HepG2 (cell line): ENCODE measurements at regions not wholly inside any gene's neighbourhood (a gene's known extent, or its start where the extent isn't known, plus 50 kb on each side); places are given as distances from the start of the nearest gene placed in this dataset.

Experiments
- ATAC-seq: fragments of 200-7000 bp; cut with Tn5 transposase; 3 replicates; pipeline ENCODE4 v1.9.1; 2020; ENCODE audit warnings: mild to moderate bottlenecking, moderate library complexity
- BruUV-seq: library from RNA; stranded (reverse); fragments of 400-500 nt; replicated peaks from 2 replicates; lab custom pipeline; 2021; lab: Mats Ljungman, UMichigan
- CTCF ChIA-PET: fragments of 300-600 bp; formaldehyde crosslinking; extraction: SDS; loops from one replicate; lab custom pipeline; 2021; ENCODE audit warnings: low total read pairs, inconsistent platforms, low intra/inter-chr PET ratio; lab: Yijun Ruan, JAX
- POLR2A ChIA-PET: fragments of 350-600 bp; sonication (Branson Sonifier 250); formaldehyde crosslinking; loops from one replicate; lab custom pipeline; 2020; ENCODE audit warnings: antibody characterized with exemption, inconsistent platforms; lab: Yijun Ruan, JAX
- DNase-seq: peaks from one replicate; pipeline ENCODE4 v3.0.0-alpha.2; 2015; ENCODE audit warnings: low spot score
- FAIRE-seq: peaks from 3 replicates; lab custom pipeline; 2011; peaks lifted over from hg19 to GRCh38; lab: Jason Lieb, UNC
- H2AFZ ChIP-seq: one replicate; pipeline ENCODE4 v1.6.1; 2011; ENCODE audit warnings: low read length, inconsistent platforms
- H3K27ac ChIP-seq: fragments of 300-600 bp; 3 replicates; pipeline ENCODE4 v1.8.0; 2011; ENCODE audit warnings: mixed run types, mild to moderate bottlenecking, mixed read lengths, low read length, inconsistent platforms; ENCODE audit not compliant: insufficient read depth; ENCODE audit errors: extremely low read length
- H3K27me3 ChIP-seq, 2 experiments: fragments of 200-600 bp in 1 of 2; 2 replicates in 1 of 2; 3 replicates in 1 of 2; pipeline versions ENCODE4 v1.6.0 to v1.8.0; 2011; ENCODE audit warnings: low read length in 2 of 2, mild to moderate bottlenecking in 2 of 2, moderate library complexity in 2 of 2, inconsistent platforms in 1 of 2; ENCODE audit not compliant: insufficient read depth in 2 of 2, control insufficient read depth in 1 of 2
- H3K36me3 ChIP-seq, 2 experiments: fragments of 200-600 bp in 1 of 2; replicated peaks in 1 of 2; 2 replicates in 1 of 2; 3 replicates in 1 of 2; pipeline versions ENCODE4 v1.5.1 to v1.8.0; 2011; ENCODE audit warnings: low read length in 2 of 2, inconsistent platforms in 1 of 2; ENCODE audit not compliant: insufficient read depth in 2 of 2, control insufficient read depth in 1 of 2
- H3K4me1 ChIP-seq: 2 replicates; pipeline ENCODE4 v1.5.1; 2012; ENCODE audit warnings: low read length, inconsistent platforms; ENCODE audit not compliant: insufficient read depth
- H3K4me2 ChIP-seq: 2 replicates; pipeline ENCODE4 v1.6.0; 2011; ENCODE audit warnings: low read depth, low read length, inconsistent platforms
- H3K4me3 ChIP-seq, 3 experiments: fragments of 200-600 bp in 1 of 3; sonication (generic), shearing (Covaris generic) in 1 of 3; replicated peaks in 1 of 3; 2 replicates each; pipeline ENCODE4 v1.5.1; 2011 to 2016; ENCODE audit warnings: low read length in 3 of 3, inconsistent platforms in 2 of 3, low read depth in 2 of 3, mild to moderate bottlenecking in 2 of 3, control low read depth in 1 of 3, mixed read lengths in 1 of 3; ENCODE audit not compliant: insufficient read depth in 1 of 3
- H3K79me2 ChIP-seq: one replicate; pipeline ENCODE4 v1.6.1; 2011; ENCODE audit warnings: low read length, inconsistent platforms; ENCODE audit not compliant: insufficient read depth
- H3K9ac ChIP-seq: 2 replicates; pipeline ENCODE4 v1.6.0; 2011; ENCODE audit warnings: mild to moderate bottlenecking, low read depth, low read length, inconsistent platforms; ENCODE audit not compliant: insufficient read depth
- H3K9me3 ChIP-seq: 2 replicates; pipeline ENCODE4 v1.5.1; 2012; ENCODE audit warnings: mild to moderate bottlenecking, low read length
- H4K20me1 ChIP-seq: 2 replicates; pipeline ENCODE4 v1.6.0; 2011; ENCODE audit warnings: inconsistent platforms, mild to moderate bottlenecking, low read length, moderate library complexity; ENCODE audit not compliant: insufficient read depth
- CBX2 ChIP-seq, 2 experiments: fragments of 200-600 bp in 1 of 2; sonication (generic); formaldehyde crosslinking in 1 of 2; IDR thresholded peaks; 2 replicates each; pipeline versions ENCODE4 v1.7.0 to v1.8.1; 2018 to 2022; ENCODE audit warnings: low read depth in 2 of 2, low read length in 1 of 2, mild to moderate bottlenecking in 1 of 2, missing genetic modification reagents in 1 of 2
- HIC2 ChIP-seq: sonication (generic); formaldehyde crosslinking; IDR thresholded peaks from 2 replicates; pipeline ENCODE4 v1.9.0; 2022; ENCODE audit warnings: low read depth, missing genetic modification reagents
- NFKBIZ ChIP-seq: IDR thresholded peaks from 2 replicates; pipeline ENCODE4 v1.6.1; 2018; ENCODE audit warnings: missing genetic modification reagents, missing compliant biosample characterization
- NRL ChIP-seq: sonication (generic); formaldehyde crosslinking; IDR thresholded peaks from 2 replicates; pipeline ENCODE4 v1.5.0; 2020; ENCODE audit warnings: missing genetic modification reagents, mild to moderate bottlenecking, moderate library complexity, borderline replicate concordance
- PHF5A ChIP-seq: IDR thresholded peaks from one replicate; pipeline ENCODE4 v1.6.1; 2018; ENCODE audit warnings: low read depth, missing genetic modification reagents; ENCODE audit not compliant: unreplicated experiment
- ZIK1 ChIP-seq: sonication (generic); formaldehyde crosslinking; IDR thresholded peaks from 2 replicates; pipeline ENCODE4 v1.5.0; 2020; ENCODE audit warnings: mild to moderate bottlenecking, low read depth, missing genetic modification reagents, borderline replicate concordance
- ZMYM3 ChIP-seq: sonication (generic); formaldehyde crosslinking; IDR thresholded peaks from 2 replicates; pipeline ENCODE4 v1.5.1; 2020; ENCODE audit warnings: mild to moderate bottlenecking, missing genetic modification reagents
- ZNF513 ChIP-seq: sonication (generic); formaldehyde crosslinking; conservative IDR thresholded peaks from 2 replicates; pipeline ENCODE4 v1.5.0; 2020; ENCODE audit warnings: missing genetic modification reagents
- in situ Hi-C: cut with HindIII; loops from 2 replicates; pipeline ENCODE4 v1.10.0; 2017; ENCODE audit warnings: low pct_unique_long_range_greater_than_20kb; ENCODE audit not compliant: extremely low pct_ligation_motif_present
- intact Hi-C: fragments of 100-400 bp; cut with micrococcal nuclease; formaldehyde crosslinking; loops from one replicate; pipeline ENCODE4 v1.10.0; 2022; ENCODE audit not compliant: unreplicated experiment
- TF ChIP-seq, protein P1 (sequence below): sonication (generic); formaldehyde crosslinking; IDR thresholded peaks from 2 replicates; pipeline ENCODE4 v1.5.1; 2020; ENCODE audit warnings: missing genetic modification reagents, mild to moderate bottlenecking, borderline replicate concordance
- TF ChIP-seq, protein P2 (sequence below): sonication (generic); formaldehyde crosslinking; IDR thresholded peaks from 2 replicates; pipeline ENCODE4 v1.5.0; 2020; ENCODE audit warnings: mild to moderate bottlenecking, missing genetic modification reagents, borderline replicate concordance
- TF ChIP-seq, protein P3 (sequence below): sonication (generic); formaldehyde crosslinking; IDR thresholded peaks from 2 replicates; pipeline ENCODE4 v1.5.0; 2020; ENCODE audit warnings: missing genetic modification reagents
- TF ChIP-seq, protein P4 (sequence below): sonication (generic); formaldehyde crosslinking; conservative IDR thresholded peaks from 2 replicates; pipeline ENCODE4 v1.4.0; 2020; ENCODE audit warnings: missing genetic modification reagents

DNA sequence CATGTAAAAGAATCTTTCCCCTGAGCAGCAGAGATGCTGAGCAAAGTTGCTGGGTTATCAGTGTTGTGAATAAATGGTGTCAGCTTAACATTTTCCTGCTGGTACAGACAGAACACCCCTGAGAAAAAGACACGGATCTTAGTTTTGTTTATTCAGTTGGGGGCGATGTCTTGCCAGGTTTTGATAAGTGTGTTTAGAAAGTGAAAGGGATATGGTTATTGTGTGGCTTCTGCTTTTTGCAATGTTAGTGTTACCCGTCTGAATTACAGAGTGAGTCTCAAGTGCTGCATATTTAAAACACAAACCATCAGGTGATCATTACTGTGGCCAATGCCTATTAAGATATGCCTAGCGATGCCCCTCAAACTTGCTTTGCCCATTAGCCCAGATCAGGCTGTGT, 864.6 kb upstream of the SEL1L start (continued):
- TF ChIP-seq HIC2 (CRISPR knock-in tag) (no peak), ZNF513 (CRISPR knock-in tag) (no peak), ZIK1 (CRISPR knock-in tag) (no peak), PHF5A (no peak)

- Histone ChIP-seq H3K4me2 (no peak overlapping the region), H3K9me3 (peaks cover 70% of the 10 kb centered on the region), H4K20me1 (no peaks in the 10 kb centered on the region), H3K4me3 (no peak overlapping the region), H3K79me2 (no peaks in the 10 kb centered on the region), H3K36me3 (no peaks in the 10 kb centered on the region), H3K27ac (no peak overlapping the region), H3K9ac (no peak overlapping the region), H3K4me1 (no peaks in the 10 kb centered on the region), H3K27me3 (no peaks in the 10 kb centered on the region), H2AFZ (no peak overlapping the region)
- FAIRE-seq (no peak), DNase-seq (no peak), ATAC-seq (no peak)
- CTCF ChIA-PET = no interaction called here
- in situ Hi-C loops (no loop called here), intact Hi-C loops (no loop called here)
- POLR2A ChIA-PET = no interaction called here
- TF ChIP-seq ZMYM3 (no peak), CBX2 (IDR thresholded peaks at IDR 0.05; ENCODE audit: low read depth, low read length) (no peak), CBX2 (CRISPR knock-in tag; IDR thresholded peaks at IDR 0.05; ENCODE audit: low read depth) (no peak), NRL (CRISPR knock-in tag) (no peak), NFKBIZ (no peak)
- TF ChIP-seq, protein P1, sequence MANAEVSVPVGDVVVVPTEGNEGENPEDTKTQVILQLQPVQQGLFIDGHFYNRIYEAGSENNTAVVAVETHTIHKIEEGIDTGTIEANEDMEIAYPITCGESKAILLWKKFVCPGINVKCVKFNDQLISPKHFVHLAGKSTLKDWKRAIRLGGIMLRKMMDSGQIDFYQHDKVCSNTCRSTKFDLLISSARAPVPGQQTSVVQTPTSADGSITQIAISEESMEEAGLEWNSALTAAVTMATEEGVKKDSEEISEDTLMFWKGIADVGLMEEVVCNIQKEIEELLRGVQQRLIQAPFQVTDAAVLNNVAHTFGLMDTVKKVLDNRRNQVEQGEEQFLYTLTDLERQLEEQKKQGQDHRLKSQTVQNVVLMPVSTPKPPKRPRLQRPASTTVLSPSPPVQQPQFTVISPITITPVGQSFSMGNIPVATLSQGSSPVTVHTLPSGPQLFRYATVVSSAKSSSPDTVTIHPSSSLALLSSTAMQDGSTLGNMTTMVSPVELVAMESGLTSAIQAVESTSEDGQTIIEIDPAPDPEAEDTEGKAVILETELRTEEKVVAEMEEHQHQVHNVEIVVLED (CRISPR knock-in tag) = no peak
- TF ChIP-seq, protein P2, sequence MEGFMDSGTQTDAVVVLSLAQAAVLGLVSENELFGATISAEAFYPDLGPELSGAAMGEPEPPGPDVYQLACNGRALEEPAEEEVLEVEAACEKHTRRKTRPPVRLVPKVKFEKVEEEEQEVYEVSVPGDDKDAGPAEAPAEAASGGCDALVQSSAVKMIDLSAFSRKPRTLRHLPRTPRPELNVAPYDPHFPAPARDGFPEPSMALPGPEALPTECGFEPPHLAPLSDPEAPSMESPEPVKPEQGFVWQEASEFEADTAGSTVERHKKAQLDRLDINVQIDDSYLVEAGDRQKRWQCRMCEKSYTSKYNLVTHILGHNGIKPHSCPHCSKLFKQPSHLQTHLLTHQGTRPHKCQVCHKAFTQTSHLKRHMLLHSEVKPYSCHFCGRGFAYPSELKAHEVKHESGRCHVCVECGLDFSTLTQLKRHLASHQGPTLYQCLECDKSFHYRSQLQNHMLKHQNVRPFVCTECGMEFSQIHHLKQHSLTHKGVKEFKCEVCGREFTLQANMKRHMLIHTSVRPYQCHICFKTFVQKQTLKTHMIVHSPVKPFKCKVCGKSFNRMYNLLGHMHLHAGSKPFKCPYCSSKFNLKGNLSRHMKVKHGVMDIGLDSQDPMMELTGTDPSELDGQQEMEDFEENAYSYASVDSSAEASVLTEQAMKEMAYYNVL = no peak
- TF ChIP-seq, protein P3, sequence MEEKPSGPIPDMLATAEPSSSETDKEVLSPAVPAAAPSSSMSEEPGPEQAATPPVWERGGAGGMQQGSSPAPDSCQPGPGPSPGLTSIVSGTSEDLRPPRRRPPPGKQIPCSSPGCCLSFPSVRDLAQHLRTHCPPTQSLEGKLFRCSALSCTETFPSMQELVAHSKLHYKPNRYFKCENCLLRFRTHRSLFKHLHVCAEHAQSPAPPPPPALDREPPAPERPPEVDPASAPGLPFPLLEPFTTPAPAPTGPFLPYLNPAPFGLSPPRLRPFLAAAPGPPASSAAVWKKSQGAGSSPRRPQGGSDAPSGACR = no peak
- TF ChIP-seq, protein P4, sequence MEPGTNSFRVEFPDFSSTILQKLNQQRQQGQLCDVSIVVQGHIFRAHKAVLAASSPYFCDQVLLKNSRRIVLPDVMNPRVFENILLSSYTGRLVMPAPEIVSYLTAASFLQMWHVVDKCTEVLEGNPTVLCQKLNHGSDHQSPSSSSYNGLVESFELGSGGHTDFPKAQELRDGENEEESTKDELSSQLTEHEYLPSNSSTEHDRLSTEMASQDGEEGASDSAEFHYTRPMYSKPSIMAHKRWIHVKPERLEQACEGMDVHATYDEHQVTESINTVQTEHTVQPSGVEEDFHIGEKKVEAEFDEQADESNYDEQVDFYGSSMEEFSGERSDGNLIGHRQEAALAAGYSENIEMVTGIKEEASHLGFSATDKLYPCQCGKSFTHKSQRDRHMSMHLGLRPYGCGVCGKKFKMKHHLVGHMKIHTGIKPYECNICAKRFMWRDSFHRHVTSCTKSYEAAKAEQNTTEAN = no peak
- no TSS peak for BruUV-seq
Observed at GRCh38 chr14:82403987-82404386, 870.3 kb upstream of the SEL1L start.
